GM20000 (cell line): ENCODE measurements at regions not wholly inside any gene's neighbourhood (a gene's known extent, or its start where the extent isn't known, plus 50 kb on each side); places are given as distances from the start of the nearest gene placed in this dataset.

ENCODE experiments used
- DNase-seq: peaks from one replicate; pipeline ENCODE4 v3.0.0; 2012; ENCODE audit warnings: low spot score
- CTCF ChIP-seq: IDR thresholded peaks from 2 replicates; pipeline ENCODE4 v1.5.1; 2012; ENCODE audit warnings: mild to moderate bottlenecking, control low read depth; ENCODE audit errors: extremely low read depth, missing control alignments

GRCh38 chr18:33517950-33518349 lies 60.1 kb upstream of the ASXL3 start:
- DNase-seq = no peak
- TF ChIP-seq CTCF = no peak

- DNase-seq = no peak
Observed at GRCh38 chr18:33513027-33513426, 65.0 kb upstream of the ASXL3 start.

DNA sequence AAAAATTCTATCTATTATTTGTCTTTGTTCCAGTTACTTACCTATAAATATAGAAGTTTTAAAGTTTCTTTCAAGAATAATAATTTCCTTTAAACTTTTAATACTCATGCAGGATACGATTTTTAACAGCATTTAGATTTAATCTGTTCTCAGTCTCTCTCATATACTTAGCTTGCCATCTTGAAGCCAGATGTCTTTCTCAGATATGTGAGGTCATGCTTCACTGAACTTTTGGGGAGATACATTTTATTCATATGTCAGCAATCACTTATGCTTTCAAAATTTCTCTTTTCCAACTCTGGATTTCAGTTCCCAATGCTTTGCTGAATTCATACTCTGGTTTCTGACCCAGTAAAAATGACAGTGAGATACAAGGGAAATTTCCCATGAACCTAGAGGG lies 66.5 kb upstream of the CCDC178 start:
- TF ChIP-seq CTCF = no peak
- DNase-seq = no peak

More at GRCh38 chr18:33513027-33513426, 65.0 kb upstream of the ASXL3 start:
- TF ChIP-seq CTCF = no peak

- no peak for TF ChIP-seq CTCF
- no peak for DNase-seq
Observed at GRCh38 chr18:33505798-33506197, 65.3 kb upstream of the CCDC178 start.

- TF ChIP-seq CTCF = no peak
- DNase-seq = no peak
Observed at GRCh38 chr18:33505297-33505696, 64.8 kb upstream of the CCDC178 start.

DNA sequence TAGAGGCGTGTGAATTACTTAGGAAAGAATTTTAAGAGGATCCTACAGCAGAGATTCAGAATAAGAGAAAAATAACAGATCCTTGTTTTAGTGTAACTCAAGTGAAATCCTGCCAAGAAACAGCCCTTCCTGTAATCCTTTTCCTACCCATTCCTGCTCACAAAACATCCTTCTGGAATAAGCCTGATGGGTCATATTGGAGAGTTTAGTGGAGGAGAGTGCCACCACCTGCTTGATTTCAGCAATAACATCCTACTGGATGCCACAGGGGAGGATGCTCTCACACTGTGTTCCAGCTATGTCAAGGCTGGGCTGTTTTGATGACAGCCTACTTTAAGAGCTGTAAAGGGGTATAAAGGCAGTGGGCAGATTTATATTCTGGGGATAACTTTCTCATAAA lies 54.8 kb upstream of the CCDC178 start:
- peak; percentile 14 for DNase-seq
- TF ChIP-seq CTCF = peak; percentile 31
